GM23338 (cell line): ENCODE measurements at regions not wholly inside any gene's neighbourhood (a gene's known extent, or its start where the extent isn't known, plus 50 kb on each side); places are given as distances from the start of the nearest gene placed in this dataset.

ENCODE experiments used
- CREB1 ChIP-seq: fragments of 250-450 bp; sonication (Bioruptor Pico); IDR thresholded peaks from 2 replicates; pipeline ENCODE4 v1.5.0; 2020; ENCODE audit warnings: low read depth, mild to moderate bottlenecking, moderate library complexity
- CTCF ChIP-seq, 2 experiments: fragments of 200-600 bp in 1 of 2; sonication (generic) in 1 of 2; conservative IDR thresholded peaks; 2 replicates each; pipeline versions ENCODE4 v1.5.1 to v1.6.1; 2016 to 2017; ENCODE audit warnings: antibody characterized with exemption in 2 of 2, low read depth in 2 of 2, mild to moderate bottlenecking in 2 of 2, moderate library complexity in 1 of 2
- ETS1 ChIP-seq: IDR thresholded peaks from 2 replicates; pipeline ENCODE4 v1.6.1; 2016; ENCODE audit warnings: antibody characterized with exemption
- EZH2 ChIP-seq: fragments of 200-600 bp; sonication (generic); IDR thresholded peaks from one replicate; pipeline ENCODE4 v1.8.0; 2017; ENCODE audit warnings: antibody characterized with exemption, mild to moderate bottlenecking, low read depth; ENCODE audit not compliant: unreplicated experiment
- EZH2phosphoT487 ChIP-seq: fragments of 200-600 bp; sonication (generic); IDR thresholded peaks from one replicate; pipeline ENCODE4 v1.8.1; 2018; ENCODE audit warnings: antibody characterized with exemption; ENCODE audit not compliant: unreplicated experiment
- JUNB ChIP-seq: IDR thresholded peaks from one replicate; pipeline ENCODE4 v1.6.1; 2016; ENCODE audit warnings: antibody characterized with exemption; ENCODE audit not compliant: unreplicated experiment
- NANOG ChIP-seq: IDR thresholded peaks from 2 replicates; pipeline ENCODE4 v1.6.1; 2016; ENCODE audit warnings: antibody characterized with exemption, borderline replicate concordance
- POLR2AphosphoS5 ChIP-seq: IDR thresholded peaks from 2 replicates; pipeline ENCODE4 v1.6.1; 2016; ENCODE audit warnings: antibody characterized with exemption, low read depth
- STAT1 ChIP-seq: IDR thresholded peaks from one replicate; pipeline ENCODE4 v1.6.1; 2016; ENCODE audit warnings: antibody characterized with exemption; ENCODE audit not compliant: unreplicated experiment
- ZNF331 ChIP-seq: fragments of 250-450 bp; sonication (Bioruptor Pico); IDR thresholded peaks from 2 replicates; pipeline ENCODE4 v1.5.0; 2020; ENCODE audit warnings: low read depth, mild to moderate bottlenecking, moderate library complexity
- ZNF462 ChIP-seq: fragments of 250-450 bp; sonication (Bioruptor Pico); IDR thresholded peaks from 2 replicates; pipeline ENCODE4 v1.5.0; 2020; ENCODE audit warnings: mild to moderate bottlenecking, moderate library complexity

- no peak for TF ChIP-seq ZNF462
- TF ChIP-seq EZH2phosphoT487: no peak
- no peak for TF ChIP-seq STAT1
- TF ChIP-seq ZNF331 (CRISPR knock-in tag): no peak
- no peak for TF ChIP-seq ETS1
- no peak for TF ChIP-seq EZH2
- no peak for TF ChIP-seq JUNB
- no peak for TF ChIP-seq NANOG
- TF ChIP-seq POLR2AphosphoS5: no peak
- TF ChIP-seq CREB1 (CRISPR knock-in tag): no peak
- TF ChIP-seq CTCF (conservative IDR thresholded peaks at IDR 0.05; ENCODE audit: low read depth in 2 of 2): no peak
Observed at GRCh38 chr1:2956576-2956975, 64.7 kb upstream of the ACTRT2 start (continued).
